Sigmoid colon (tissue), 6 donors: ENCODE measurements at regions not wholly inside any gene's neighbourhood (a gene's known extent, or its start where the extent isn't known, plus 50 kb on each side); places are given as distances from the start of the nearest gene placed in this dataset.

ENCODE experiments used
- DNase-seq: peaks from one replicate; pipeline ENCODE4 v3.0.0-alpha.2; 2019
- H3K27ac ChIP-seq, 4 donors: fragments of 200-600 bp; sonication (generic); one replicate each; pipeline ENCODE4 v1.5.1; 2016 to 2019; ENCODE audit warnings: mild to moderate bottlenecking in 1 of 4
- H3K27me3 ChIP-seq, 3 donors: fragments of 200-600 bp; sonication (generic); one replicate each; pipeline ENCODE4 v1.5.1; 2019; ENCODE audit warnings: mild to moderate bottlenecking in 1 of 3
- H3K36me3 ChIP-seq, 4 donors: fragments of 200-600 bp; sonication (generic); one replicate each; pipeline ENCODE4 v1.5.1; 2016 to 2019
- H3K4me1 ChIP-seq, 4 donors: fragments of 200-600 bp; sonication (generic); one replicate each; pipeline ENCODE4 v1.5.1; 2017 to 2019
- H3K4me3 ChIP-seq, 4 donors: fragments of 200-600 bp; sonication (generic); one replicate each; pipeline ENCODE4 v1.5.1; 2017 to 2019; ENCODE audit warnings: mild to moderate bottlenecking in 2 of 4, moderate library complexity in 1 of 4
- H3K9me3 ChIP-seq, 4 donors: fragments of 200-600 bp in 3 of 4; sonication (generic) in 3 of 4; one replicate each; pipeline versions ENCODE4 v1.5.1 to v1.6.1; 2013 to 2019
- EP300 ChIP-seq, 4 donors: sonication (generic); formaldehyde crosslinking; IDR thresholded peaks; one replicate each; pipeline ENCODE4 v1.6.1; 2017; ENCODE audit warnings: antibody characterized with exemption in 4 of 4
- POLR2A ChIP-seq, 2 donors: fragments of 450-650 bp; IDR thresholded peaks; one replicate each; pipeline ENCODE4 v1.6.1; 2016; ENCODE audit warnings: antibody characterized with exemption in 2 of 2, mild to moderate bottlenecking in 2 of 2, moderate library complexity in 2 of 2
- POLR2AphosphoS5 ChIP-seq, 4 donors: sonication (generic); formaldehyde crosslinking; IDR thresholded peaks; one replicate each; pipeline ENCODE4 v1.6.1; 2017; ENCODE audit warnings: antibody characterized with exemption in 4 of 4
- WGBS, 2 donors: extraction: QIAGEN DNeasy Blood & Tissue Kit; methylation state at CpG; one replicate each; pipeline ENCODE4 v1.1.7; 2013; 5-methylcytosine and 5-hydroxymethylcytosine counted together
- intact Hi-C: fragments of 100-400 bp; cut with DNase I; formaldehyde crosslinking; loops from one replicate; pipeline ENCODE4 v1.15.1; 2023
- TF ChIP-seq, protein P1 (sequence below), 4 experiments: fragments of 450-650 bp in 3 of 4; fragments of 200-600 bp in 1 of 4; IDR thresholded peaks; one replicate each; pipeline ENCODE4 v1.5.1; 2016 to 2019; ENCODE audit warnings: antibody characterized with exemption in 4 of 4, mild to moderate bottlenecking in 3 of 4, moderate library complexity in 2 of 4
- donor health status: healthy with polysubstance abuse.
- donor health status: healthy.

DNA sequence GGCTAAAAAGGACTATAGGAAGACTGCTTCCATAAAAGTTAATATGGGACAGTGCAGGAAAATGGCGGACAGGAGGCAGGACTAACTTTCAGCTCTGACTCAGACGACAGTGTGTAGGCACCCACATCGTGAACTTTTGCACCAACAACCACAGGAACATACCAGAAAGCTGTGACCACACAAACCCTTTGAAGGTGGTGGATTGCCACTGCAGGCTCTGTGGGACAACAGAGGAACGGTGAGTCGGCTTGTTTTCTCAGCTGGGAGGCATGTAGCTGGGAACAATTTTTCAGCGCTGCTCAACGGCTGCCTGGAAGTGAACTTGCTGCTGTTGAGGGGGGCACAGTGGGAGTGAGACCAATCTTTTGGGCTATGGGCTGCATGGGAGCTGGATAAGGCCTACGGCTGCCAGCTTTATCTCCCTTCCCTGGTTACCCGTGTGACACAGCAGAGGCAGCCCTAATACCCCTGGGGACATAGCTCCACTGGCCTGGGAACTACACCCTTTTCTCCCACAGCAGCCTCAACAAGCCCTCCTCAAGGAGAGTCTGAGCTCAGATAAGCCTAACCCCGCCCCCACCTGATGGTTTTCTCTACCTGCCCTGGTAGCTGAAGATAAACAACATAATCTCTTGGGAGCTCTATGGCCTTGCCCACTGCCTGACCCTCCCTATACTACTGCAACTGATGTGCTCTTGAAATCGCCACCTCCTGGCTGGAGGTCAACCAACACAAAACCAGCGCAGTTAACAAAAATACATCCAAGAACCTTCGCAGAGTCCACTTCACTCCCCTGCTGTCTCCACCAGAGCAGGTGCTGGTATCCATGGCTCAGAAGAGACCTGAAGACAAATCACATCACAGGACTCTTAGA lies 1537.0 kb downstream of the C4orf33 start:
- no peak for DNase-seq
- Histone ChIP-seq H3K4me3 (no peak overlapping the region), H3K36me3 (no peaks in the 10 kb centered on the region), H3K4me1 (no peaks in the 10 kb centered on the region), H3K27me3 (no peaks in the 10 kb centered on the region), H3K27ac (no peak overlapping the region), H3K9me3 (no peaks in the 10 kb centered on the region)
- WGBS, 2 donors = 84 to 89% methylated on average over 13 of the region's 13 CpGs
- intact Hi-C loops = no loop called here
- no peak for TF ChIP-seq EP300 (IDR thresholded peaks at IDR 0.05)
- TF ChIP-seq, protein P1, sequence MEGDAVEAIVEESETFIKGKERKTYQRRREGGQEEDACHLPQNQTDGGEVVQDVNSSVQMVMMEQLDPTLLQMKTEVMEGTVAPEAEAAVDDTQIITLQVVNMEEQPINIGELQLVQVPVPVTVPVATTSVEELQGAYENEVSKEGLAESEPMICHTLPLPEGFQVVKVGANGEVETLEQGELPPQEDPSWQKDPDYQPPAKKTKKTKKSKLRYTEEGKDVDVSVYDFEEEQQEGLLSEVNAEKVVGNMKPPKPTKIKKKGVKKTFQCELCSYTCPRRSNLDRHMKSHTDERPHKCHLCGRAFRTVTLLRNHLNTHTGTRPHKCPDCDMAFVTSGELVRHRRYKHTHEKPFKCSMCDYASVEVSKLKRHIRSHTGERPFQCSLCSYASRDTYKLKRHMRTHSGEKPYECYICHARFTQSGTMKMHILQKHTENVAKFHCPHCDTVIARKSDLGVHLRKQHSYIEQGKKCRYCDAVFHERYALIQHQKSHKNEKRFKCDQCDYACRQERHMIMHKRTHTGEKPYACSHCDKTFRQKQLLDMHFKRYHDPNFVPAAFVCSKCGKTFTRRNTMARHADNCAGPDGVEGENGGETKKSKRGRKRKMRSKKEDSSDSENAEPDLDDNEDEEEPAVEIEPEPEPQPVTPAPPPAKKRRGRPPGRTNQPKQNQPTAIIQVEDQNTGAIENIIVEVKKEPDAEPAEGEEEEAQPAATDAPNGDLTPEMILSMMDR (IDR thresholded peaks at IDR 0.05) = no peak
- no peak for TF ChIP-seq POLR2A (IDR thresholded peaks at IDR 0.05)
- TF ChIP-seq POLR2AphosphoS5 (IDR thresholded peaks at IDR 0.05) = no peak

DNA sequence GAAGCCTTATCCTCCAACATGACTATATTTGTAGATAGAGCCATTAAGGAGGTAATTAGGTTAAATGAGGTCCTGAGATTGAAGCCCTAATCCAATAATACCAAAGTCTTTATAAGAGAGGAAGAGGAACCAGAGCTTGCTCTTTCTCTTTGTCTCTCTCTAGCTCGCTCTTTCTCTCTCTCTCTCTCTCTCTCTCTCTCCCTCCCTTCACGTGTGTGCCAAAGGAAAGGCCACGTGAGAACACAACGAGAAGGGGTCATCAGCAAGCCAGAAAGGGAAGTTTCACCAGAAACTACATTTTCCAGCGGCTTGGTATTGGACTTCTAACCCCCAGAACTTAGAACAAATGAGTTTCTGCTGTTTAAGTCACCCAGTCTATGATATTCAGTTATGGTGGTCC lies 1540.5 kb downstream of the C4orf33 start:
- intact Hi-C loops = no loop called here
- Histone ChIP-seq H3K4me3 (no peak overlapping the region), H3K4me1 (no peaks in the 10 kb centered on the region), H3K27ac (no peak overlapping the region), H3K9me3 (no peaks in the 10 kb centered on the region), H3K27me3 (no peaks in the 10 kb centered on the region), H3K36me3 (no peaks in the 10 kb centered on the region)
- 49 to 66% methylated on average over 5 of the region's 5 CpGs for WGBS, 2 donors
- no peak for DNase-seq
- TF ChIP-seq EP300 (IDR thresholded peaks at IDR 0.05) = no peak
- no peak for TF ChIP-seq POLR2A (IDR thresholded peaks at IDR 0.05)
- TF ChIP-seq POLR2AphosphoS5 (IDR thresholded peaks at IDR 0.05) = no peak
- TF ChIP-seq, protein P1 (IDR thresholded peaks at IDR 0.05) = no peak

DNA sequence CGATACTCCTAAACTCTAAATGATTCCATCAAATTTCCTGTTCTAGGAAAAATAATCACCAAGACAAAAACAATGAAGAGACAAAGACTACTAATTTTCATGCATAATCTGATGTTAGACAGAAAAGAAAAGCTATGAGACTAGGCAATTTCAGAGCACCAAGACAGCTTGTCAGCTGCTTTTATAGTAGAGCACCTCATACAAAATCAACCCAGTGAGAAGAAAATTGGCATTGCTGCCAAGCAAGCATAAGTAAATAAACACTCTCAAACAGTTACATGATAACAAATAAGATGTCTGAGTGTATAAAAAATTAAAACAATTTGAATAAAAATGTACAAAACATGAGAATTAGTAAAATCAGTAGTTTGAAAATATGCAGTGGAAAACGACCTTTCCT lies 1544.6 kb downstream of the C4orf33 start:
- 54 to 72% methylated on average over 2 of the region's 2 CpGs for WGBS, 2 donors
- Histone ChIP-seq H3K9me3 (no peaks in the 10 kb centered on the region), H3K27ac (no peak overlapping the region), H3K36me3 (no peaks in the 10 kb centered on the region), H3K4me3 (no peak overlapping the region), H3K4me1 (no peaks in the 10 kb centered on the region), H3K27me3 (no peaks in the 10 kb centered on the region)
- TF ChIP-seq, protein P1 (IDR thresholded peaks at IDR 0.05) = no peak
- TF ChIP-seq EP300 (IDR thresholded peaks at IDR 0.05) (no peak), POLR2A (IDR thresholded peaks at IDR 0.05) (no peak), POLR2AphosphoS5 (IDR thresholded peaks at IDR 0.05) (no peak)
- no peak for DNase-seq
- intact Hi-C loops = no loop called here

DNA sequence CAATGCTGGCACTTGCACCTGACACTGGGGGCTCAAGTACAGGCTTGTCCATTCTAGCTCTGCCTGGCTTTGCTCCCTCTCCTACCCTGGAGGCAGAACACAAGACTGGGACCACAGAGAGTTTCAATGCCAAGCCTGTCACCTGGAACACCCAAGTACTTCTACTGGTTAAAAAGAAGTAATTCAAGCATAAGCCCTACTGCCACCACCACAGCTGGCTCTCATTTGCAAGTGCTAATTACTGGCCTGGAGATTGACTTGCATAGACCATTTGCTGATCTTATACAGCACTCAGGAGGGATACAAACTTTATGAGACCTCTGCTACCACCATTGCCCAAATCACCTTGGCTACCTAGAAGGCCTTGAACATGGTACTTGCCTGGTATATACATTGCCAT lies 1550.9 kb downstream of the C4orf33 start:
- Histone ChIP-seq H3K27ac (no peak overlapping the region), H3K4me3 (no peak overlapping the region), H3K27me3 (no peaks in the 10 kb centered on the region), H3K36me3 (no peaks in the 10 kb centered on the region), H3K4me1 (no peaks in the 10 kb centered on the region), H3K9me3 (no peaks in the 10 kb centered on the region)
- no peak for TF ChIP-seq EP300 (IDR thresholded peaks at IDR 0.05)
- TF ChIP-seq, protein P1 (IDR thresholded peaks at IDR 0.05) = no peak
- TF ChIP-seq POLR2AphosphoS5 (IDR thresholded peaks at IDR 0.05) = no peak
- TF ChIP-seq POLR2A (IDR thresholded peaks at IDR 0.05) = no peak
- intact Hi-C loops = no loop called here
- DNase-seq = no peak

DNA sequence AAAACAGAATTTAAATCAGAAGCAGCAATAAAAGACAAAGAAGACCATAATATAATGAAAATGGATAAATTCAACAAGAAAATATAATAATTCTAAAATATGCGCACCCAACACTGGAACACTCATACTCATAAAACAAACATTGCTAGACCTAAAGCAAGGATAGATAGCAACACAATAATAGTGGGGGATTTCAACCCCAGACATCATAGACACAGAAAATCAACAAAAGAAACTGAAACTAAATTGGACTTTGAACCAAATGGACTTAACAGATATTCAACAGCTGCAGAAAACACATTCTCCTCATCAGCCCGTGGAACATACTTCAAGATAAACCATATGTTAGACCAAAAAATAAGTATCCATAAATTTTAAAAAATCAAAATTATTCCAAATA lies 1552.6 kb downstream of the C4orf33 start:
- Histone ChIP-seq H3K27ac (no peak overlapping the region), H3K4me3 (no peak overlapping the region), H3K4me1 (no peaks in the 10 kb centered on the region), H3K27me3 (no peaks in the 10 kb centered on the region), H3K36me3 (no peaks in the 10 kb centered on the region), H3K9me3 (no peaks in the 10 kb centered on the region)
- WGBS, 2 donors = 37 to 65% methylated on average over 2 of the region's 2 CpGs
- no peak for TF ChIP-seq EP300 (IDR thresholded peaks at IDR 0.05)
- no peak for TF ChIP-seq POLR2A (IDR thresholded peaks at IDR 0.05)
- no peak for DNase-seq
- intact Hi-C loops = no loop called here
